SK-N-SH treated with all-trans-retinoic acid at 6 μM for 48 hours (cell line): ENCODE measurements at regions not wholly inside any gene's neighbourhood (a gene's known extent, or its start where the extent isn't known, plus 50 kb on each side); places are given as distances from the start of the nearest gene placed in this dataset.

Experiments used
- ATAC-seq: fragments of 200-7000 bp; cut with Tn5 transposase; 3 replicates; pipeline ENCODE4 v1.9.1; 2020; ENCODE audit warnings: mild to moderate bottlenecking, moderate library complexity
- ARNTL ChIP-seq: fragments of 450-650 bp; formaldehyde crosslinking; IDR thresholded peaks from 2 replicates; pipeline ENCODE4 v1.5.0; 2020; ENCODE audit warnings: low read depth, mild to moderate bottlenecking, moderate library complexity, borderline replicate concordance
- CSDC2 ChIP-seq: fragments of 250-450 bp; sonication (Bioruptor Pico); IDR thresholded peaks from 2 replicates; pipeline ENCODE4 v1.5.0; 2020; ENCODE audit warnings: mild to moderate bottlenecking, moderate library complexity
- ISL1 ChIP-seq: fragments of 250-450 bp; sonication (Bioruptor Pico); IDR thresholded peaks from 2 replicates; pipeline ENCODE4 v2.1.2; 2022; ENCODE audit warnings: mild to moderate bottlenecking, moderate library complexity
- OSR1 ChIP-seq: fragments of 250-450 bp; sonication (Bioruptor Pico); IDR thresholded peaks from 2 replicates; pipeline ENCODE4 v1.8.0; 2022; ENCODE audit warnings: moderate library complexity, mild to moderate bottlenecking, inconsistent platforms
- POU6F1 ChIP-seq: fragments of 250-450 bp; sonication (Bioruptor Pico); IDR thresholded peaks from 2 replicates; pipeline ENCODE4 v1.8.0; 2021; ENCODE audit warnings: low read depth, mild to moderate bottlenecking, moderate library complexity, borderline replicate concordance
- PPARA ChIP-seq: fragments of 250-450 bp; sonication (Bioruptor Pico); IDR thresholded peaks from 2 replicates; pipeline ENCODE4 v1.5.0; 2020; ENCODE audit warnings: mild to moderate bottlenecking, borderline replicate concordance
- RARB ChIP-seq: fragments of 250-450 bp; sonication (Bioruptor Pico); IDR thresholded peaks from 2 replicates; pipeline ENCODE4 v1.8.0; 2021; ENCODE audit warnings: mild to moderate bottlenecking, moderate library complexity
- SNAI2 ChIP-seq: fragments of 250-450 bp; sonication (Bioruptor Pico); IDR thresholded peaks from 2 replicates; pipeline ENCODE4 v1.5.0; 2020; ENCODE audit warnings: mild to moderate bottlenecking, moderate library complexity
- TCF4 ChIP-seq: fragments of 250-450 bp; sonication (Bioruptor Pico); IDR thresholded peaks from 2 replicates; pipeline ENCODE4 v1.8.0; 2021; ENCODE audit warnings: mild to moderate bottlenecking, moderate library complexity, borderline replicate concordance
- TOX ChIP-seq: fragments of 250-450 bp; sonication (Bioruptor Pico); IDR thresholded peaks from 2 replicates; pipeline ENCODE4 v1.8.0; 2021; ENCODE audit warnings: mild to moderate bottlenecking, moderate library complexity, borderline replicate concordance
- TSHZ2 ChIP-seq: fragments of 250-450 bp; sonication (Bioruptor Pico); IDR thresholded peaks from 2 replicates; pipeline ENCODE4 v1.5.0; 2020; ENCODE audit warnings: mild to moderate bottlenecking, moderate library complexity
- ZC3H10 ChIP-seq: fragments of 250-450 bp; sonication (Bioruptor Pico); IDR thresholded peaks from 2 replicates; pipeline ENCODE4 v1.5.1; 2021; ENCODE audit warnings: mild to moderate bottlenecking, moderate library complexity
- ZFP3 ChIP-seq: fragments of 250-450 bp; sonication (Bioruptor Pico); IDR thresholded peaks from 2 replicates; pipeline ENCODE4 v1.5.0; 2020; ENCODE audit warnings: mild to moderate bottlenecking, moderate library complexity
- ZFP30 ChIP-seq: fragments of 450-650 bp; formaldehyde crosslinking; IDR thresholded peaks from 2 replicates; pipeline ENCODE4 v1.5.0; 2022; ENCODE audit warnings: mild to moderate bottlenecking, moderate library complexity
- ZNF565 ChIP-seq: fragments of 450-650 bp; formaldehyde crosslinking; conservative IDR thresholded peaks from 2 replicates; pipeline ENCODE4 v1.5.0; 2020; ENCODE audit warnings: low read depth, mild to moderate bottlenecking, moderate library complexity
- ZNF70 ChIP-seq: fragments of 450-650 bp; formaldehyde crosslinking; IDR thresholded peaks from 2 replicates; pipeline ENCODE4 v1.5.0; 2020; ENCODE audit warnings: mild to moderate bottlenecking, moderate library complexity
- ZNF8 ChIP-seq: fragments of 450-650 bp; formaldehyde crosslinking; IDR thresholded peaks from 2 replicates; pipeline ENCODE4 v1.5.0; 2020; ENCODE audit warnings: mild to moderate bottlenecking, moderate library complexity
- TF ChIP-seq, protein P1 (sequence below): fragments of 250-450 bp; sonication (Bioruptor Pico); IDR thresholded peaks from 2 replicates; pipeline ENCODE4 v1.8.0; 2020; ENCODE audit warnings: mild to moderate bottlenecking, moderate library complexity, borderline replicate concordance
- TF ChIP-seq, protein P2 (sequence below): fragments of 250-450 bp; sonication (Bioruptor Pico); IDR thresholded peaks from 2 replicates; pipeline ENCODE4 v1.5.1; 2020; ENCODE audit warnings: low read depth, mild to moderate bottlenecking, moderate library complexity

DNA sequence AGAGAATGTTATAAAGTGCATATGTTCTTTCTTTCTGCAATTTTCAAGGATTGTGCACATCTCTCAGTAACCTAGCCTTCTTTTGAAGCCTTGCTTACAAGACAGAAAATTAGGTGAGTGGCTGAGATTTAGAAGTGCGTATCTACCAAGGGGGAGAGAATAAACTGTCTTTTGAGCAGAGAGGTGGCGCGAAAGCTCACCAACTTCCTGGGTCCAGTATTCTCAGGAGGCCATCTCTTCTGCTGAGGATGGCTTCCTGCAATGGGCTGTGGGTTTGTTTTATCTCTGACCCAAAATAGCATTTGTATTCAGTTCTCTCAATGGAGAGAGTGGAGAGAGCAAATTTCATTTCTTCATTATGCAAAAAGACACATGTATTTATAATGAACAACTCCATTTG is 75.4 kb upstream of the RPS23 start:
- TF ChIP-seq ISL1 (CRISPR knock-in tag) (no peak), ZNF8 (CRISPR knock-in tag) (no peak), SNAI2 (CRISPR knock-in tag) (no peak), PPARA (no peak), ARNTL (CRISPR knock-in tag) (no peak), RARB (CRISPR knock-in tag) (no peak), OSR1 (CRISPR knock-in tag) (no peak), ZNF70 (CRISPR knock-in tag) (no peak)
- TF ChIP-seq, protein P1, sequence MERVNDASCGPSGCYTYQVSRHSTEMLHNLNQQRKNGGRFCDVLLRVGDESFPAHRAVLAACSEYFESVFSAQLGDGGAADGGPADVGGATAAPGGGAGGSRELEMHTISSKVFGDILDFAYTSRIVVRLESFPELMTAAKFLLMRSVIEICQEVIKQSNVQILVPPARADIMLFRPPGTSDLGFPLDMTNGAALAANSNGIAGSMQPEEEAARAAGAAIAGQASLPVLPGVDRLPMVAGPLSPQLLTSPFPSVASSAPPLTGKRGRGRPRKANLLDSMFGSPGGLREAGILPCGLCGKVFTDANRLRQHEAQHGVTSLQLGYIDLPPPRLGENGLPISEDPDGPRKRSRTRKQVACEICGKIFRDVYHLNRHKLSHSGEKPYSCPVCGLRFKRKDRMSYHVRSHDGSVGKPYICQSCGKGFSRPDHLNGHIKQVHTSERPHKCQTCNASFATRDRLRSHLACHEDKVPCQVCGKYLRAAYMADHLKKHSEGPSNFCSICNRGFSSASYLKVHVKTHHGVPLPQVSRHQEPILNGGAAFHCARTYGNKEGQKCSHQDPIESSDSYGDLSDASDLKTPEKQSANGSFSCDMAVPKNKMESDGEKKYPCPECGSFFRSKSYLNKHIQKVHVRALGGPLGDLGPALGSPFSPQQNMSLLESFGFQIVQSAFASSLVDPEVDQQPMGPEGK (CRISPR knock-in tag), result no peak
- no peak for ATAC-seq

DNA sequence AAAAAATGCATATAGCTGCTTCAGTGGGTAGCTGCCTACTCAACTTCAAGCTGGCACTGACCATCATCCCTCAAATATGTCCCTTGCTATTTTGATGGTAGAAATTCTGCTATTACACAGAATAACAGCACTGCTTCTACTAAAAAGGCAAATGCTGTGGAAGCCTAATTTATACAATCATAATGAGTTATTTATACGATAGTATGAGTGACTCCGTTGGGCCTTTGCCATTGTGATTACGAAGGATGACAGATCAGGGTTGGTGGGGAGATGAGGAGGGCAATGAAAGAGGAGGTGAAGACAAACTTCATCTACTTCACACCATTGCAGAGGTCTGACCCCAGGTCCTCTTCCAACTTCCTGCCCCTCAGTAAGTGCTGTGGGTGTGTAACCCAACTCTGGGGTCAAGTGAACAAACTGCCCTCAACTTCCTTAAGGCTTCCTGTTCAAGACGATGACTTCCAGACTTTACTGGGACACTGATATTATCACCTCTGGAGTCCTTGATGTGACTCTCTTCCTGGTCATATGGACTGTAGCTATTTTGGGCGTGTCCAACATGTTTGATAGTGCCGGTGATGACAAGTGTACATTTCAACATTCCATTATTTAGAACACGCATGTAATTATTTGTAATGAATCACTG is 74.1 kb upstream of the RPS23 start:
- TF ChIP-seq SNAI2 (CRISPR knock-in tag), result no peak
- TF ChIP-seq ZNF8 (CRISPR knock-in tag), result no peak
- TF ChIP-seq ZFP3 (CRISPR knock-in tag), result no peak
- TF ChIP-seq ZFP30 (CRISPR knock-in tag), result no peak
- no peak for TF ChIP-seq ARNTL (CRISPR knock-in tag)
- TF ChIP-seq TSHZ2 (CRISPR knock-in tag), result no peak
- no peak for TF ChIP-seq ZNF70 (CRISPR knock-in tag)
- TF ChIP-seq TOX (CRISPR knock-in tag), result no peak
- TF ChIP-seq OSR1 (CRISPR knock-in tag), result no peak
- TF ChIP-seq TCF4, result no peak
- TF ChIP-seq RARB (CRISPR knock-in tag), result no peak
- TF ChIP-seq PPARA, result no peak
- TF ChIP-seq POU6F1, result no peak
- TF ChIP-seq, protein P2, sequence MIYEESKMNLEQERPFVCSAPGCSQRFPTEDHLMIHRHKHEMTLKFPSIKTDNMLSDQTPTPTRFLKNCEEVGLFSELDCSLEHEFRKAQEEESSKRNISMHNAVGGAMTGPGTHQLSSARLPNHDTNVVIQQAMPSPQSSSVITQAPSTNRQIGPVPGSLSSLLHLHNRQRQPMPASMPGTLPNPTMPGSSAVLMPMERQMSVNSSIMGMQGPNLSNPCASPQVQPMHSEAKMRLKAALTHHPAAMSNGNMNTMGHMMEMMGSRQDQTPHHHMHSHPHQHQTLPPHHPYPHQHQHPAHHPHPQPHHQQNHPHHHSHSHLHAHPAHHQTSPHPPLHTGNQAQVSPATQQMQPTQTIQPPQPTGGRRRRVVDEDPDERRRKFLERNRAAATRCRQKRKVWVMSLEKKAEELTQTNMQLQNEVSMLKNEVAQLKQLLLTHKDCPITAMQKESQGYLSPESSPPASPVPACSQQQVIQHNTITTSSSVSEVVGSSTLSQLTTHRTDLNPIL (CRISPR knock-in tag), result no peak
- TF ChIP-seq ZNF565 (CRISPR knock-in tag), result no peak
- no peak for TF ChIP-seq ZC3H10
- peak; percentile 20; the same call in 2 of the 3 replicates for ATAC-seq

GRCh38 chr5:82351754-82352145 is 73.6 kb upstream of the RPS23 start:
- TF ChIP-seq POU6F1, result no peak
- TF ChIP-seq ZNF70 (CRISPR knock-in tag), result peak; percentile 53; the same call in 1 of the 2 replicates
- peak; percentile 91 for ATAC-seq

DNA sequence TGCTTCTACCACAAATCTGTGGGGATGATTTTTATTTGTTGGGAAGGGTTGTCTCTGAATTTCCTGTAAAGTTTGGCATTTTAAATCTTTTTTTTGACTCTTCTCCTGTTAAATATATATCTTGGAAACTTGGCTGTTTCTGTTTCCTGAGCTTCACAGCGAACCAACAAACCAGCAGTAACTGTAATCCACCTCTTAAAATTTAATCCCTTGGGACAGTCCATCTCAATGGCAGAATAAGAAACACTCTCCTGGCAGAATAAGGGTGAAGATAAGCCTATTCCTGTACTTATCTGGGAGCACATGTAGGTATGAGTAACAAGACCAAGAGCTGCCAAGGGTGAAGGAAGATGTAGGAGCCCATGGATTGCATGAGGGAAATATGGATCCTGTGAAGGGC is 73.1 kb upstream of the RPS23 start:
- no peak for ATAC-seq
- TF ChIP-seq TSHZ2 (CRISPR knock-in tag) (no peak), ZNF8 (CRISPR knock-in tag) (no peak), PPARA (no peak), ARNTL (CRISPR knock-in tag) (no peak), ISL1 (CRISPR knock-in tag) (no peak), TCF4 (no peak), ZFP30 (CRISPR knock-in tag) (no peak), CSDC2 (no peak), ZNF565 (CRISPR knock-in tag) (no peak)
- TF ChIP-seq, protein P2 (CRISPR knock-in tag), result no peak
